GM12878 (cell line): ENCODE measurements at regions not wholly inside any gene's neighbourhood (a gene's known extent, or its start where the extent isn't known, plus 50 kb on each side); places are given as distances from the start of the nearest gene placed in this dataset.
"Not testable (repeated sequence)": the region's sequence is repeated elsewhere in the genome, so short reads cannot be mapped to it uniquely, and the experiment has no call there.

ENCODE experiments used
- ATAC-seq: fragments of 200-7000 bp; cut with Tn5 transposase; 3 replicates; pipeline ENCODE4 v1.9.1; 2020; ENCODE audit warnings: mild to moderate bottlenecking, moderate library complexity
- BruUV-seq: library from RNA; stranded (reverse); fragments of 400-500 nt; replicated peaks from 2 replicates; lab custom pipeline; 2021; lab: Mats Ljungman, UMichigan
- CTCF ChIA-PET: fragments of 300-600 bp; sonication (Branson Sonifier 250); formaldehyde crosslinking; extraction: SDS; loops from one replicate; lab custom pipeline; 2021; ENCODE audit warnings: inconsistent platforms; lab: Yijun Ruan, JAX
- POLR2A ChIA-PET: fragments of 350-600 bp; formaldehyde crosslinking; extraction: SDS; loops from one replicate; lab custom pipeline; 2021; ENCODE audit warnings: inconsistent platforms; lab: Charles Lee
- RAD21 ChIA-PET: fragments of 300-600 bp; sonication (Branson Sonifier 250); formaldehyde crosslinking; loops from one replicate; lab custom pipeline; 2023; ENCODE audit warnings: antibody characterized with exemption; ENCODE audit not compliant: unreplicated experiment; lab: Charles Lee
- SMC1A ChIA-PET: fragments of 300-600 bp; sonication (Branson Sonifier 250); formaldehyde crosslinking; loops from one replicate; lab custom pipeline; 2023; ENCODE audit not compliant: unreplicated experiment, uncharacterized antibody; lab: Charles Lee
- DNase-seq: peaks from one replicate; pipeline ENCODE4 v3.0.0-alpha.2; 2011; ENCODE audit warnings: low read depth, low spot score
- FAIRE-seq: peaks from 3 replicates; lab custom pipeline; 2011; peaks lifted over from hg19 to GRCh38; lab: Jason Lieb, UNC
- H2AFZ ChIP-seq: 2 replicates; pipeline ENCODE4 v1.6.0; 2011; ENCODE audit warnings: low read depth, low read length, control low read depth; ENCODE audit not compliant: control insufficient read depth
- H3K27ac ChIP-seq: 2 replicates; pipeline ENCODE4 v1.5.1; 2011; ENCODE audit warnings: control low read depth; ENCODE audit not compliant: control insufficient read depth, insufficient read depth
- H3K27me3 ChIP-seq, 2 experiments: replicated peaks in 1 of 2; 2 replicates each; pipeline versions ENCODE4 v1.6.0 to v1.6.1; 2011; ENCODE audit warnings: low read length in 1 of 2; ENCODE audit not compliant: control insufficient read depth in 2 of 2, insufficient read depth in 2 of 2
- H3K36me3 ChIP-seq, 2 experiments: 2 replicates each; pipeline ENCODE4 v1.5.1; 2011; ENCODE audit warnings: low read length in 1 of 2; ENCODE audit not compliant: control insufficient read depth in 2 of 2, insufficient read depth in 2 of 2
- H3K4me1 ChIP-seq: 2 replicates; pipeline ENCODE4 v1.6.1; 2011; ENCODE audit warnings: mild to moderate bottlenecking, low read length, moderate library complexity, mixed read lengths; ENCODE audit not compliant: control insufficient read depth, insufficient read depth
- H3K4me2 ChIP-seq: 2 replicates; pipeline ENCODE4 v1.6.0; 2011; ENCODE audit warnings: control low read depth; ENCODE audit not compliant: control insufficient read depth, insufficient read depth
- H3K4me3 ChIP-seq: fragments of 200-600 bp; sonication (generic); 2 replicates; pipeline ENCODE4 v1.5.1; 2016
- H3K79me2 ChIP-seq: 2 replicates; pipeline ENCODE4 v1.6.0; 2011; ENCODE audit warnings: low read length; ENCODE audit not compliant: control insufficient read depth, insufficient read depth
- H3K9ac ChIP-seq: 2 replicates; pipeline ENCODE4 v1.8.0; 2011; ENCODE audit warnings: low read length, control low read depth, mixed read lengths; ENCODE audit not compliant: control insufficient read depth, insufficient read depth
- H3K9me3 ChIP-seq: replicated peaks from 3 replicates; pipeline ENCODE4 v1.5.1; 2011; ENCODE audit warnings: mild to moderate bottlenecking, low read length; ENCODE audit not compliant: control insufficient read depth, insufficient read depth
- H4K20me1 ChIP-seq: 2 replicates; pipeline ENCODE4 v1.6.0; 2011; ENCODE audit not compliant: control insufficient read depth, insufficient read depth
- IKZF2 ChIP-seq, 2 experiments: fragments of 450-650 bp; IDR thresholded peaks; 2 replicates each; pipeline ENCODE4 v1.6.1; 2017; ENCODE audit warnings: mild to moderate bottlenecking in 2 of 2, moderate library complexity in 2 of 2
- RCOR1 ChIP-seq: conservative IDR thresholded peaks from 2 replicates; pipeline ENCODE4 v1.6.1; 2012; ENCODE audit warnings: low read depth, low read length, improper control_type of control experiment
- REST ChIP-seq: IDR thresholded peaks from 2 replicates; pipeline ENCODE4 v1.6.1; 2012; ENCODE audit warnings: mild to moderate bottlenecking, low read depth, low read length
- SUZ12 ChIP-seq: fragments of 200-600 bp; sonication (generic); IDR thresholded peaks from one replicate; pipeline ENCODE4 v1.6.1; 2018; ENCODE audit warnings: antibody characterized with exemption, mild to moderate bottlenecking; ENCODE audit not compliant: unreplicated experiment
- WGBS: methylation state at CpG from one replicate; pipeline ENCODE4 v1.1.6; 2016; ENCODE audit warnings: low lambda C conversion rate; ENCODE audit not compliant: insufficient replicate concordance, insufficient coverage; ENCODE audit errors: missing lambda C conversion rate; 5-methylcytosine and 5-hydroxymethylcytosine counted together
- in situ Hi-C: fragments of 300-500 bp; cut with MboI; formaldehyde crosslinking; loops from 9 replicates; pipeline ENCODE4 v1.14.3; 2018; ENCODE audit warnings: mixed read lengths
- intact Hi-C: fragments of 100-400 bp; cut with micrococcal nuclease; formaldehyde crosslinking; loops from one replicate; pipeline ENCODE4 v1.14.2; 2022; ENCODE audit not compliant: unreplicated experiment

GRCh38 chr16:55073830-55074229, 143.2 kb downstream of the IRX5 start (continued):
- no peak for TF ChIP-seq RCOR1
- no peak for TF ChIP-seq REST
- no peak for TF ChIP-seq IKZF2 (IDR thresholded peaks at IDR 0.05)
- no peak for TF ChIP-seq SUZ12

GRCh38 chr16:55075208-55075607, 144.5 kb downstream of the IRX5 start:
- intact Hi-C loops, H4K20me1 ChIP-seq, BruUV-seq, H3K9ac ChIP-seq, POLR2A ChIA-PET, DNase-seq, H3K27ac ChIP-seq, RAD21 ChIA-PET, FAIRE-seq, H3K4me3 ChIP-seq, H3K4me1 ChIP-seq, H3K36me3 ChIP-seq, H3K79me2 ChIP-seq, CTCF ChIA-PET, in situ Hi-C loops, ATAC-seq, H3K4me2 ChIP-seq, H3K27me3 ChIP-seq, H2AFZ ChIP-seq, SMC1A ChIA-PET, H3K9me3 ChIP-seq: not testable (repeated sequence)
- WGBS = 58% methylated on average over 7 of the region's 7 CpGs
